Liver (tissue), 8 donors: ENCODE measurements at regions not wholly inside any gene's neighbourhood (a gene's known extent, or its start where the extent isn't known, plus 50 kb on each side); places are given as distances from the start of the nearest gene placed in this dataset.

Experiments used
- DNase-seq: peaks from one replicate; pipeline ENCODE4 v3.0.0-alpha.2; 2017; ENCODE audit warnings: low spot score
- H3K27ac ChIP-seq, 2 donors: one replicate each; pipeline ENCODE4 v1.7.0; 2013; ENCODE audit warnings: inconsistent platforms in 2 of 2, low read length in 2 of 2, control low read depth in 1 of 2, low read depth in 1 of 2, mild to moderate bottlenecking in 1 of 2
- H3K27me3 ChIP-seq, 4 donors: one replicate each; pipeline versions ENCODE4 v1.6.1 to v1.7.0; 2013; ENCODE audit warnings: low read length in 3 of 4, inconsistent platforms in 1 of 4, mild to moderate bottlenecking in 1 of 4, moderate library complexity in 1 of 4; ENCODE audit not compliant: control insufficient read depth in 4 of 4, insufficient read depth in 4 of 4
- H3K36me3 ChIP-seq, 4 donors: one replicate each; pipeline versions ENCODE4 v1.6.1 to v1.7.0; 2013; ENCODE audit warnings: low read length in 3 of 4, mild to moderate bottlenecking in 3 of 4, low read depth in 1 of 4, moderate library complexity in 1 of 4; ENCODE audit not compliant: control insufficient read depth in 4 of 4, insufficient read depth in 3 of 4
- H3K4me1 ChIP-seq, 4 donors: one replicate each; pipeline versions ENCODE4 v1.6.1 to v1.7.0; 2013; ENCODE audit warnings: low read length in 3 of 4, mild to moderate bottlenecking in 3 of 4, moderate library complexity in 1 of 4; ENCODE audit not compliant: control insufficient read depth in 4 of 4, insufficient read depth in 4 of 4
- H3K4me3 ChIP-seq, 3 donors: one replicate each; pipeline versions ENCODE4 v1.6.1 to v1.7.0; 2013; ENCODE audit warnings: low read length in 3 of 3, control low read depth in 1 of 3, low read depth in 1 of 3, mild to moderate bottlenecking in 1 of 3
- H3K9ac ChIP-seq, 2 donors: one replicate each; pipeline ENCODE4 v1.7.0; 2013; ENCODE audit warnings: low read length in 2 of 2, mild to moderate bottlenecking in 2 of 2, moderate library complexity in 2 of 2, control low read depth in 1 of 2, low read depth in 1 of 2
- H3K9me3 ChIP-seq, 4 donors: one replicate each; pipeline versions ENCODE4 v1.6.1 to v1.7.0; 2013; ENCODE audit warnings: low read length in 3 of 4; ENCODE audit not compliant: control insufficient read depth in 4 of 4
- EGR1 ChIP-seq, 2 donors: IDR thresholded peaks; 2 replicates each; pipeline ENCODE4 v1.6.1; 2016 to 2018; ENCODE audit warnings: antibody characterized with exemption in 2 of 2, low read depth in 2 of 2
- FOXA2 ChIP-seq: IDR thresholded peaks from 2 replicates; pipeline ENCODE4 v1.6.1; 2016; ENCODE audit warnings: antibody characterized with exemption
- GABPA ChIP-seq, 2 donors: IDR thresholded peaks in 1 of 2; conservative IDR thresholded peaks in 1 of 2; 2 replicates each; pipeline ENCODE4 v1.6.1; 2016; ENCODE audit warnings: antibody characterized with exemption in 2 of 2, mild to moderate bottlenecking in 1 of 2, moderate library complexity in 1 of 2
- HNF4A ChIP-seq, 2 donors: conservative IDR thresholded peaks; 2 replicates each; pipeline ENCODE4 v1.6.1; 2016; ENCODE audit warnings: antibody characterized with exemption in 2 of 2, mild to moderate bottlenecking in 2 of 2
- HNF4G ChIP-seq: IDR thresholded peaks from 2 replicates; pipeline ENCODE4 v1.6.1; 2016; ENCODE audit warnings: antibody characterized with exemption
- JUND ChIP-seq, 2 donors: IDR thresholded peaks; 2 replicates each; pipeline ENCODE4 v1.6.1; 2016; ENCODE audit warnings: antibody characterized with exemption in 2 of 2
- NR2F2 ChIP-seq: IDR thresholded peaks from 2 replicates; pipeline ENCODE4 v1.6.1; 2016; ENCODE audit warnings: antibody characterized with exemption
- RAD21 ChIP-seq, 2 donors: IDR thresholded peaks; 2 replicates each; pipeline ENCODE4 v1.6.1; 2016; ENCODE audit warnings: antibody characterized with exemption in 2 of 2, mild to moderate bottlenecking in 2 of 2
- RXRA ChIP-seq, 2 donors: IDR thresholded peaks; 2 replicates each; pipeline ENCODE4 v1.6.1; 2017 to 2018; ENCODE audit warnings: antibody characterized with exemption in 2 of 2, mild to moderate bottlenecking in 1 of 2
- SP1 ChIP-seq: IDR thresholded peaks from 2 replicates; pipeline ENCODE4 v1.6.1; 2018; ENCODE audit warnings: antibody characterized with exemption, mild to moderate bottlenecking
- TAF1 ChIP-seq: conservative IDR thresholded peaks from 2 replicates; pipeline ENCODE4 v1.6.1; 2016; ENCODE audit warnings: antibody characterized with exemption, mild to moderate bottlenecking
- YY1 ChIP-seq: IDR thresholded peaks from 2 replicates; pipeline ENCODE4 v1.6.1; 2016; ENCODE audit warnings: antibody characterized with exemption, mild to moderate bottlenecking
- WGBS: extraction: QIAGEN DNeasy Blood & Tissue Kit; methylation state at CpG from one replicate; pipeline ENCODE4 v1.1.7; 2013; 5-methylcytosine and 5-hydroxymethylcytosine counted together
- TF ChIP-seq, protein P1 (sequence below): fragments of 150-350 bp; IDR thresholded peaks from 2 replicates; pipeline ENCODE4 v1.5.1; 2017; ENCODE audit warnings: improper control_type of control experiment, low read depth, low read length; ENCODE audit not compliant: missing input control
- TF ChIP-seq, protein P2 (sequence below): IDR thresholded peaks from 2 replicates; pipeline ENCODE4 v1.6.1; 2016; ENCODE audit warnings: antibody characterized with exemption, mild to moderate bottlenecking
- TF ChIP-seq, protein P3 (sequence below): IDR thresholded peaks from 2 replicates; pipeline ENCODE4 v1.6.1; 2016; ENCODE audit warnings: antibody characterized with exemption
- TF ChIP-seq, protein P4 (sequence below): IDR thresholded peaks from 2 replicates; pipeline ENCODE4 v1.6.1; 2016; ENCODE audit warnings: antibody characterized with exemption
- TF ChIP-seq, protein P5 (sequence below): IDR thresholded peaks from 2 replicates; pipeline ENCODE4 v1.6.1; 2016; ENCODE audit warnings: antibody characterized with exemption
- donor health status: healthy.
- donor health status: healthy.
- donor health status: healthy.
- donor health status: healthy.
- donor health status: healthy.

DNA sequence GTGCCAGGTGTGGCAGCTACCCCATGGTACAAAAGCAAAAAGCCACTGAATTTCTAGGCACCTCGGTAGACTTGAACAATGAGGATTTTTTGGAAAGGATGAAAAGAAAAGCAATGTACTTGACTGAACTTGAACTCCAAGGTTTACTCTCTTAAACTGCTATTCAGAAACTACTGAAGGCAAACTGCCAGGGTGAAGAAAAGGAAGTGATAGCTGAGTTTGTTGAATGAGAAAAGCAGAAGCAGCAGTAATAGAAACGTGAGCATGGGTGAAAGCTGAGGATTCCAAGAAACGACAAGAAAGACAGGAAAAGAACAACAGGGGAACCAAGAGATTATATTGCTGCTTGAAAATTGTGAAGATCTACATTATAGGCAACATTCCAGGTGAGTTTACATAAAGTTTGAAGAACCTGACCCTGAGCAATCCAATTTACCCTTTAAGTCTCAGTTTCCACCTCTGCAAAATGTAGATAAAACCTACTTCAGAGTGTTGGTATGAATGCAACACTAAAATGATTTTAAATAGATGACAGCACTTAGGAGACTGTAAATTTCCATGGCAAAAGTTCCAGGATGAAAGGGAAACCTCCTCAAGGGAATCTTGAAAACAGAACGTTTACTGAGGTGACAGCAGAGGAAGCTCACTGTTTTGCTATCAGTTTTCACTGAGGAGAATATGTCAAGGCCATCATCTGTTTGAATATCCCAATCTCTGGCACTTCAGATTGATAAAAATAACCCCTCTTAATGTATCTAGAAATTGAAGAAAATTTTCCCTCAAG lies 245.8 kb downstream of the SPATA31D1 start:
- Histone ChIP-seq H3K4me3 (no peak overlapping the region), H3K36me3 (no peaks in the 10 kb centered on the region), H3K9me3 (peaks cover 0 to 5% (median 1%) of the 10 kb centered on the region in 4 donors), H3K9ac (no peak overlapping the region), H3K4me1 (no peaks in the 10 kb centered on the region), H3K27ac (no peak overlapping the region), H3K27me3 (no peaks in the 10 kb centered on the region)
- no peak for TF ChIP-seq GABPA (IDR thresholded peaks at IDR 0.05 in 1 of 2, conservative IDR thresholded peaks at IDR 0.05 in 1 of 2)
- TF ChIP-seq, protein P1, sequence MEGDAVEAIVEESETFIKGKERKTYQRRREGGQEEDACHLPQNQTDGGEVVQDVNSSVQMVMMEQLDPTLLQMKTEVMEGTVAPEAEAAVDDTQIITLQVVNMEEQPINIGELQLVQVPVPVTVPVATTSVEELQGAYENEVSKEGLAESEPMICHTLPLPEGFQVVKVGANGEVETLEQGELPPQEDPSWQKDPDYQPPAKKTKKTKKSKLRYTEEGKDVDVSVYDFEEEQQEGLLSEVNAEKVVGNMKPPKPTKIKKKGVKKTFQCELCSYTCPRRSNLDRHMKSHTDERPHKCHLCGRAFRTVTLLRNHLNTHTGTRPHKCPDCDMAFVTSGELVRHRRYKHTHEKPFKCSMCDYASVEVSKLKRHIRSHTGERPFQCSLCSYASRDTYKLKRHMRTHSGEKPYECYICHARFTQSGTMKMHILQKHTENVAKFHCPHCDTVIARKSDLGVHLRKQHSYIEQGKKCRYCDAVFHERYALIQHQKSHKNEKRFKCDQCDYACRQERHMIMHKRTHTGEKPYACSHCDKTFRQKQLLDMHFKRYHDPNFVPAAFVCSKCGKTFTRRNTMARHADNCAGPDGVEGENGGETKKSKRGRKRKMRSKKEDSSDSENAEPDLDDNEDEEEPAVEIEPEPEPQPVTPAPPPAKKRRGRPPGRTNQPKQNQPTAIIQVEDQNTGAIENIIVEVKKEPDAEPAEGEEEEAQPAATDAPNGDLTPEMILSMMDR: no peak
- no peak for TF ChIP-seq RAD21 (IDR thresholded peaks at IDR 0.05)
- TF ChIP-seq, protein P2, sequence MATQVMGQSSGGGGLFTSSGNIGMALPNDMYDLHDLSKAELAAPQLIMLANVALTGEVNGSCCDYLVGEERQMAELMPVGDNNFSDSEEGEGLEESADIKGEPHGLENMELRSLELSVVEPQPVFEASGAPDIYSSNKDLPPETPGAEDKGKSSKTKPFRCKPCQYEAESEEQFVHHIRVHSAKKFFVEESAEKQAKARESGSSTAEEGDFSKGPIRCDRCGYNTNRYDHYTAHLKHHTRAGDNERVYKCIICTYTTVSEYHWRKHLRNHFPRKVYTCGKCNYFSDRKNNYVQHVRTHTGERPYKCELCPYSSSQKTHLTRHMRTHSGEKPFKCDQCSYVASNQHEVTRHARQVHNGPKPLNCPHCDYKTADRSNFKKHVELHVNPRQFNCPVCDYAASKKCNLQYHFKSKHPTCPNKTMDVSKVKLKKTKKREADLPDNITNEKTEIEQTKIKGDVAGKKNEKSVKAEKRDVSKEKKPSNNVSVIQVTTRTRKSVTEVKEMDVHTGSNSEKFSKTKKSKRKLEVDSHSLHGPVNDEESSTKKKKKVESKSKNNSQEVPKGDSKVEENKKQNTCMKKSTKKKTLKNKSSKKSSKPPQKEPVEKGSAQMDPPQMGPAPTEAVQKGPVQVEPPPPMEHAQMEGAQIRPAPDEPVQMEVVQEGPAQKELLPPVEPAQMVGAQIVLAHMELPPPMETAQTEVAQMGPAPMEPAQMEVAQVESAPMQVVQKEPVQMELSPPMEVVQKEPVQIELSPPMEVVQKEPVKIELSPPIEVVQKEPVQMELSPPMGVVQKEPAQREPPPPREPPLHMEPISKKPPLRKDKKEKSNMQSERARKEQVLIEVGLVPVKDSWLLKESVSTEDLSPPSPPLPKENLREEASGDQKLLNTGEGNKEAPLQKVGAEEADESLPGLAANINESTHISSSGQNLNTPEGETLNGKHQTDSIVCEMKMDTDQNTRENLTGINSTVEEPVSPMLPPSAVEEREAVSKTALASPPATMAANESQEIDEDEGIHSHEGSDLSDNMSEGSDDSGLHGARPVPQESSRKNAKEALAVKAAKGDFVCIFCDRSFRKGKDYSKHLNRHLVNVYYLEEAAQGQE: no peak
- TF ChIP-seq FOXA2: no peak
- no peak for DNase-seq
- 47% methylated on average over 4 of the region's 4 CpGs for WGBS

DNA sequence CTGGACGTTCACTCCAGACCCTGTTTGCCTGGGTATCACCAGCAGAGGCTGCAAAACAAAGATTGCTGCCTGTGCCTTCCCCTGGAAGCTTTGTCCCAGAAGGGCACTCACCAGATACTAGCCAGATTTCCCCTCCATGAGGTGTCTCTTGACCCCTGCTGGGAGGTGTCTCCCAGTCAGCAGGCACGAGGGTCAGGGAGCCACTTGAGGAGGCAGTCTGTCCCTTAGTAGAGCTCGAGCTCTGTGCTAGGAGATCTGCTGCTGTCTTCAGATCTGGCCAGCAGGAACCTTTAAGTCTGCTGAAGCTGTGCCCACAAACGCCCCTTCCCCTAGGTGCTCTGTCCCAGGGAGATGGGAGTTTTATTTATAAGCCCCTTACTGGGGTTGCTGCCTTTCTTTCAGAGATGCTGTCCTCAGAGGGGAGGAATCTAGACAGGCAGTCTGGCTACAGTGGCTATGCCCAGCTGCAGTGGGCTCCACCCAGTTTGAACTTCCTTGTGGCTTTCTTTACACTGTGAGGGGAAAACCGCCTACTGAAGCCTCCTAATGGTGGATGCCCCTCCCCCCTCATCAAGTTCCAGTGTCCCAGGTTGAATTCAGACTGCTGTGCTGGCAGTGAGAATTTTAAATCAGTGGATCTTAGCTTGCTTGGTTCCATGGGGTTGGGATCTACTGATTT lies 253.9 kb downstream of the SPATA31D1 start:
- H3K4me3 ChIP-seq: no peak overlapping the region
- no peaks in the 10 kb centered on the region for H3K4me1 ChIP-seq
- H3K36me3 ChIP-seq: no peaks in the 10 kb centered on the region
- peaks cover 0 to 3% (median 1%) of the 10 kb centered on the region in 4 donors for H3K9me3 ChIP-seq
- WGBS: 73% methylated on average over 5 of the region's 5 CpGs
- H3K9ac ChIP-seq: no peak overlapping the region
- H3K27me3 ChIP-seq: no peaks in the 10 kb centered on the region
- no peak for DNase-seq
- H3K27ac ChIP-seq: no peak overlapping the region
- TF ChIP-seq EGR1 (IDR thresholded peaks at IDR 0.05; ENCODE audit: low read depth in 2 of 2) (no peak), FOXA2 (no peak), NR2F2 (no peak), TAF1 (no peak), JUND (IDR thresholded peaks at IDR 0.05) (no peak), SP1 (no peak), HNF4G (no peak), GABPA (IDR thresholded peaks at IDR 0.05 in 1 of 2, conservative IDR thresholded peaks at IDR 0.05 in 1 of 2) (no peak), RXRA (IDR thresholded peaks at IDR 0.05) (no peak), YY1 (no peak), HNF4A (conservative IDR thresholded peaks at IDR 0.05) (no peak)
- TF ChIP-seq, protein P3, sequence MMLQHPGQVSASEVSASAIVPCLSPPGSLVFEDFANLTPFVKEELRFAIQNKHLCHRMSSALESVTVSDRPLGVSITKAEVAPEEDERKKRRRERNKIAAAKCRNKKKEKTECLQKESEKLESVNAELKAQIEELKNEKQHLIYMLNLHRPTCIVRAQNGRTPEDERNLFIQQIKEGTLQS: no peak
- TF ChIP-seq, protein P4, sequence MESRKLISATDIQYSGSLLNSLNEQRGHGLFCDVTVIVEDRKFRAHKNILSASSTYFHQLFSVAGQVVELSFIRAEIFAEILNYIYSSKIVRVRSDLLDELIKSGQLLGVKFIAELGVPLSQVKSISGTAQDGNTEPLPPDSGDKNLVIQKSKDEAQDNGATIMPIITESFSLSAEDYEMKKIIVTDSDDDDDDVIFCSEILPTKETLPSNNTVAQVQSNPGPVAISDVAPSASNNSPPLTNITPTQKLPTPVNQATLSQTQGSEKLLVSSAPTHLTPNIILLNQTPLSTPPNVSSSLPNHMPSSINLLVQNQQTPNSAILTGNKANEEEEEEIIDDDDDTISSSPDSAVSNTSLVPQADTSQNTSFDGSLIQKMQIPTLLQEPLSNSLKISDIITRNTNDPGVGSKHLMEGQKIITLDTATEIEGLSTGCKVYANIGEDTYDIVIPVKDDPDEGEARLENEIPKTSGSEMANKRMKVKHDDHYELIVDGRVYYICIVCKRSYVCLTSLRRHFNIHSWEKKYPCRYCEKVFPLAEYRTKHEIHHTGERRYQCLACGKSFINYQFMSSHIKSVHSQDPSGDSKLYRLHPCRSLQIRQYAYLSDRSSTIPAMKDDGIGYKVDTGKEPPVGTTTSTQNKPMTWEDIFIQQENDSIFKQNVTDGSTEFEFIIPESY: no peak
- TF ChIP-seq, protein P1: no peak
- TF ChIP-seq, protein P5, sequence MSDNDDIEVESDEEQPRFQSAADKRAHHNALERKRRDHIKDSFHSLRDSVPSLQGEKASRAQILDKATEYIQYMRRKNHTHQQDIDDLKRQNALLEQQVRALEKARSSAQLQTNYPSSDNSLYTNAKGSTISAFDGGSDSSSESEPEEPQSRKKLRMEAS: no peak
